H9 (cell line): ENCODE measurements at regions not wholly inside any gene's neighbourhood (a gene's known extent, or its start where the extent isn't known, plus 50 kb on each side); places are given as distances from the start of the nearest gene placed in this dataset.

ENCODE experiments used
- DNase-seq: peaks from one replicate; pipeline ENCODE4 v3.0.0-alpha.2; 2017
- H2AFZ ChIP-seq: one replicate; pipeline ENCODE4 v1.6.1; 2013; ENCODE audit warnings: mild to moderate bottlenecking, low read length, control low read depth, moderate library complexity
- H2AK5ac ChIP-seq: 2 replicates; pipeline ENCODE4 v1.6.1; 2013; ENCODE audit warnings: low read length, control low read depth, mixed read lengths; ENCODE audit not compliant: insufficient read length
- H2BK120ac ChIP-seq: one replicate; pipeline ENCODE4 v1.6.1; 2013; ENCODE audit warnings: low read depth, mild to moderate bottlenecking, low read length, control low read depth, inconsistent platforms; ENCODE audit not compliant: poor library complexity, severe bottlenecking
- H2BK12ac ChIP-seq: 2 replicates; pipeline ENCODE4 v1.6.1; 2013; ENCODE audit warnings: low read length, control low read depth, mixed read lengths, low read depth; ENCODE audit not compliant: insufficient read length
- H2BK15ac ChIP-seq: 2 replicates; pipeline ENCODE4 v1.6.1; 2013; ENCODE audit warnings: low read depth, low read length, control low read depth
- H2BK20ac ChIP-seq: one replicate; pipeline ENCODE4 v1.6.1; 2013; ENCODE audit warnings: low read depth, mild to moderate bottlenecking, low read length, control low read depth, inconsistent platforms; ENCODE audit not compliant: poor library complexity, severe bottlenecking
- H2BK5ac ChIP-seq: 2 replicates; pipeline ENCODE4 v1.6.1; 2013; ENCODE audit warnings: low read length, control low read depth, mixed read lengths; ENCODE audit not compliant: insufficient read length
- H3K14ac ChIP-seq: 2 replicates; pipeline ENCODE4 v1.6.1; 2013; ENCODE audit warnings: low read length, control low read depth; ENCODE audit not compliant: insufficient read depth
- H3K18ac ChIP-seq: 2 replicates; pipeline ENCODE4 v1.6.1; 2013; ENCODE audit warnings: low read depth, mild to moderate bottlenecking, mixed read lengths, low read length, control low read depth; ENCODE audit not compliant: insufficient read length
- H3K23ac ChIP-seq: 2 replicates; pipeline ENCODE4 v1.6.1; 2013; ENCODE audit warnings: low read length, control low read depth, mixed read lengths, low read depth; ENCODE audit not compliant: insufficient read length
- H3K23me2 ChIP-seq: 2 replicates; pipeline ENCODE4 v1.6.1; 2013; ENCODE audit warnings: low read depth, mild to moderate bottlenecking, mixed read lengths, low read length, control low read depth; ENCODE audit not compliant: insufficient read length, poor library complexity, severe bottlenecking
- H3K27ac ChIP-seq: 2 replicates; pipeline ENCODE4 v1.5.1; 2013; ENCODE audit warnings: low read length, control low read depth, mixed read lengths, low read depth; ENCODE audit not compliant: insufficient read length
- H3K27me3 ChIP-seq: 2 replicates; pipeline ENCODE4 v1.6.1; 2013; ENCODE audit warnings: low read length, control low read depth, inconsistent platforms; ENCODE audit not compliant: insufficient read depth
- H3K4ac ChIP-seq: 2 replicates; pipeline ENCODE4 v1.6.1; 2013; ENCODE audit warnings: low read depth, mild to moderate bottlenecking, control low read depth, inconsistent platforms, low read length, moderate library complexity
- H3K4me1 ChIP-seq: 2 replicates; pipeline ENCODE4 v1.6.1; 2013; ENCODE audit warnings: low read length, control low read depth, inconsistent platforms; ENCODE audit not compliant: insufficient read depth
- H3K4me2 ChIP-seq: 2 replicates; pipeline ENCODE4 v1.6.1; 2013; ENCODE audit warnings: low read length, control low read depth, mixed read lengths; ENCODE audit not compliant: insufficient read length, insufficient read depth
- H3K56ac ChIP-seq: 2 replicates; pipeline ENCODE4 v1.6.1; 2013; ENCODE audit warnings: low read depth, mild to moderate bottlenecking, mixed read lengths, low read length, control low read depth; ENCODE audit not compliant: insufficient read length
- H3K79me1 ChIP-seq: 2 replicates; pipeline ENCODE4 v1.6.1; 2013; ENCODE audit warnings: low read depth, mild to moderate bottlenecking, moderate library complexity, low read length, control low read depth, inconsistent platforms; ENCODE audit not compliant: insufficient read depth, poor library complexity, severe bottlenecking
- H3K79me2 ChIP-seq: 2 replicates; pipeline ENCODE4 v1.6.1; 2013; ENCODE audit warnings: low read length, control low read depth, inconsistent platforms; ENCODE audit not compliant: insufficient read depth
- H3K9ac ChIP-seq: 2 replicates; pipeline ENCODE4 v1.6.1; 2013; ENCODE audit warnings: low read length, control low read depth, mixed read lengths; ENCODE audit not compliant: insufficient read length; ENCODE audit errors: extremely low read depth
- H3K9me3 ChIP-seq: one replicate; pipeline ENCODE4 v1.6.1; 2013; ENCODE audit warnings: low read depth, low read length, inconsistent platforms; ENCODE audit not compliant: control insufficient read depth
- H3T11ph ChIP-seq: one replicate; pipeline ENCODE4 v1.6.1; 2013; ENCODE audit warnings: mild to moderate bottlenecking, low read length, control low read depth, inconsistent platforms
- H4K20me1 ChIP-seq: one replicate; pipeline ENCODE4 v1.6.1; 2013; ENCODE audit not compliant: control insufficient read depth, insufficient read length, insufficient read depth
- H4K5ac ChIP-seq: 2 replicates; pipeline ENCODE4 v1.6.1; 2013; ENCODE audit warnings: low read depth, mild to moderate bottlenecking, mixed read lengths, low read length, control low read depth; ENCODE audit not compliant: insufficient read length
- H4K8ac ChIP-seq: replicated peaks from 2 replicates; pipeline ENCODE4 v1.6.1; 2013; ENCODE audit warnings: low read length, control low read depth, mixed read lengths, low read depth; ENCODE audit not compliant: insufficient read length
- H4K91ac ChIP-seq: 2 replicates; pipeline ENCODE4 v1.6.1; 2013; ENCODE audit warnings: low read depth, mild to moderate bottlenecking, moderate library complexity, mixed read lengths, low read length, control low read depth; ENCODE audit not compliant: insufficient read length
- H3K27ac Mint-ChIP-seq, 3 experiments: 2 replicates in 2 of 3; 3 replicates in 1 of 3; pipeline ENCODE4 v1.8.0; 2020 to 2021; ENCODE audit warnings: mixed read lengths in 3 of 3, mild to moderate bottlenecking in 1 of 3, moderate library complexity in 1 of 3
- H3K27me3 Mint-ChIP-seq: 2 replicates; pipeline ENCODE4 v1.8.0; 2021; ENCODE audit warnings: low read depth, mild to moderate bottlenecking, moderate library complexity, mixed read lengths
- H3K36me3 Mint-ChIP-seq, 3 experiments: 2 replicates in 2 of 3; 3 replicates in 1 of 3; pipeline ENCODE4 v1.8.0; 2020 to 2021; ENCODE audit warnings: low read depth in 3 of 3, mixed read lengths in 3 of 3; ENCODE audit not compliant: insufficient read depth in 1 of 3
- H3K4me1 Mint-ChIP-seq, 2 experiments: 2 replicates each; pipeline ENCODE4 v1.8.0; 2020; ENCODE audit warnings: mixed read lengths in 2 of 2
- H3K4me3 Mint-ChIP-seq, 2 experiments: 2 replicates in 1 of 2; 3 replicates in 1 of 2; pipeline ENCODE4 v1.8.0; 2020 to 2021; ENCODE audit warnings: mild to moderate bottlenecking in 2 of 2, mixed read lengths in 2 of 2, moderate library complexity in 1 of 2
- H3K9me3 Mint-ChIP-seq, 2 experiments: 2 replicates in 1 of 2; 3 replicates in 1 of 2; pipeline ENCODE4 v1.8.0; 2020; ENCODE audit warnings: mild to moderate bottlenecking in 2 of 2, mixed read lengths in 2 of 2, moderate library complexity in 1 of 2
- WGBS: extraction: QIAGEN DNeasy Blood & Tissue Kit; methylation state at CpG from one replicate; pipeline ENCODE4 v1.1.7; 2013; ENCODE audit warnings: missing lambda C conversion rate, low lambda C conversion rate, mixed read lengths; ENCODE audit not compliant: insufficient read length; ENCODE audit errors: extremely low coverage; 5-methylcytosine and 5-hydroxymethylcytosine counted together
- TF ChIP-seq, protein P1 (sequence below): fragments of 200-600 bp; sonication (generic); conservative IDR thresholded peaks from 3 replicates; pipeline ENCODE4 v1.8.0; 2021; ENCODE audit warnings: antibody characterized with exemption, mild to moderate bottlenecking

DNA sequence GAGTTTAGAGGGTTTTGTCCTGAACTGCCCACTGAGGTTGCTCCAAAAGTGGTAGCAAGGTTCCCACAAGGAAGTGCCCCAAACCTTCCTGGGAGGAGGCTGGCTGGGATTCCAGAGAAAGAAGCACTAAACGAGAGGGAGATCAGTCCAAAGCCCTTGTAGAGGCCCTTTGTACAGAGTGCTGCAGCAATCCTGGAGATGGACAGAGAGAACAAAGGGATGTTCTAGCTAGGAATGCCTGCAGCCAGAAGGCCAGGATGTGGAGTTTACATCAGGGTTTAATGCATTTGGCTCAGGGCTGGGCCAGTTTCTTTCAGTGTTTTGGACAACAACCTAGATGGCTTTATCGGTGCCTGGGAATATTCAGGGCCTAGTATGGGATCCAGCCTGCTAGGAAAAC is 2155.1 kb upstream of the AGA start:
- H3K36me3 Mint-ChIP-seq = no peaks in the 10 kb centered on the region

More for the DNA sequence above, 2155.1 kb upstream of the AGA start:
- no CpG with 5 or more reads among the region's 2 CpGs for WGBS
- H3K79me1 ChIP-seq = no peaks in the 10 kb centered on the region
- no peak overlapping the region for H3K27ac ChIP-seq
- no peak overlapping the region for H3K4me2 ChIP-seq
- no peaks in the 10 kb centered on the region for H3K79me2 ChIP-seq
- H2AFZ ChIP-seq = no peak overlapping the region
- H3K14ac ChIP-seq = peak overlapping the region; percentile 49; the same call in 1 of the 2 replicates
- no peaks in the 10 kb centered on the region for H3K4me1 ChIP-seq
- no peaks in the 10 kb centered on the region for H3K27me3 Mint-ChIP-seq
- no peaks in the 10 kb centered on the region for H3K9me3 Mint-ChIP-seq
- H2BK120ac ChIP-seq = no peak overlapping the region
- no peak overlapping the region for H2BK12ac ChIP-seq
- H3K4ac ChIP-seq = no peak overlapping the region
- H3K23me2 ChIP-seq = no peaks in the 10 kb centered on the region
- peak overlapping the region in 1 of 3 experiments; percentile 52; a peak in 1 of 7 replicates for H3K27ac Mint-ChIP-seq
- H3K4me3 Mint-ChIP-seq = no peak overlapping the region
- no peaks in the 10 kb centered on the region for H4K20me1 ChIP-seq
- no peak overlapping the region for H3K18ac ChIP-seq
- H2BK20ac ChIP-seq = no peak overlapping the region
- no peak overlapping the region for H3T11ph ChIP-seq
- H4K91ac ChIP-seq = no peak overlapping the region
- H4K8ac ChIP-seq = no peak overlapping the region
- H3K56ac ChIP-seq = no peak overlapping the region
- H3K23ac ChIP-seq = no peak overlapping the region
- no peak for DNase-seq
- no peak overlapping the region for H2AK5ac ChIP-seq
- no peaks in the 10 kb centered on the region for H3K27me3 ChIP-seq
- H2BK5ac ChIP-seq = no peak overlapping the region
- H3K9me3 ChIP-seq = no peaks in the 10 kb centered on the region
- H4K5ac ChIP-seq = no peak overlapping the region
- no peaks in the 10 kb centered on the region for H3K4me1 Mint-ChIP-seq
- TF ChIP-seq, protein P1, sequence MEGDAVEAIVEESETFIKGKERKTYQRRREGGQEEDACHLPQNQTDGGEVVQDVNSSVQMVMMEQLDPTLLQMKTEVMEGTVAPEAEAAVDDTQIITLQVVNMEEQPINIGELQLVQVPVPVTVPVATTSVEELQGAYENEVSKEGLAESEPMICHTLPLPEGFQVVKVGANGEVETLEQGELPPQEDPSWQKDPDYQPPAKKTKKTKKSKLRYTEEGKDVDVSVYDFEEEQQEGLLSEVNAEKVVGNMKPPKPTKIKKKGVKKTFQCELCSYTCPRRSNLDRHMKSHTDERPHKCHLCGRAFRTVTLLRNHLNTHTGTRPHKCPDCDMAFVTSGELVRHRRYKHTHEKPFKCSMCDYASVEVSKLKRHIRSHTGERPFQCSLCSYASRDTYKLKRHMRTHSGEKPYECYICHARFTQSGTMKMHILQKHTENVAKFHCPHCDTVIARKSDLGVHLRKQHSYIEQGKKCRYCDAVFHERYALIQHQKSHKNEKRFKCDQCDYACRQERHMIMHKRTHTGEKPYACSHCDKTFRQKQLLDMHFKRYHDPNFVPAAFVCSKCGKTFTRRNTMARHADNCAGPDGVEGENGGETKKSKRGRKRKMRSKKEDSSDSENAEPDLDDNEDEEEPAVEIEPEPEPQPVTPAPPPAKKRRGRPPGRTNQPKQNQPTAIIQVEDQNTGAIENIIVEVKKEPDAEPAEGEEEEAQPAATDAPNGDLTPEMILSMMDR = no peak
- H3K9ac ChIP-seq = no peak overlapping the region
- H2BK15ac ChIP-seq = no peak overlapping the region
